ENCODE measurements at regions not wholly inside any gene's neighbourhood (a gene's known extent, or its start where the extent isn't known, plus 50 kb on each side); places are given as distances from the start of the nearest gene placed in this dataset.

DNA sequence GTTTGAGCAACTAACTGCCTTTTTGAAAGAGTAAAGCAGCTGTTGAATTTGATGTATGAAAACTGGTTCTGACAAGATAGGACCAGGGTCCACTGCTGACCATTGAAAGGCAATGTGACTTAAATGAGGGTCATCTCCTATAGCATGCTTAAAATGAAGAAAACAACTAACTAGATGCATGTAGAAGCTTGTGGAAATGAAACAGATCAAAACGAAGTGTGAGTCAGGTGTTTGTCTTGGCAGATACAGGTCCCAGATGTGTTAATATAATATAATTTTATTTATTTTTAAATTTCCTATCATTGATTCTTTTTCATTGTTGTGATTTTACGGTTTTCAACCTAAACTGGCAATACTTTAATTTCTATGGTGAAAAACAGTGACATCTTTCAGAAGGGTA, 83.6 kb downstream of the ATOH1 start:
- TF ChIP-seq ZFX (IDR thresholded peaks at IDR 0.05): no peak
- TF ChIP-seq CTCF (IDR thresholded peaks at IDR 0.05 in 2 of 3, conservative IDR thresholded peaks at IDR 0.05 in 1 of 3; ENCODE audit: borderline replicate concordance in 1 of 3, insufficient read depth in 1 of 3, low read depth in 2 of 3, low read length in 2 of 3): no peak
- TF ChIP-seq POLR2AphosphoS5 (IDR thresholded peaks at IDR 0.05; ENCODE audit: low read depth, low read length): no peak
- no peak for TF ChIP-seq RAD21 (IDR thresholded peaks at IDR 0.05; ENCODE audit: low read depth)
- no peak for TF ChIP-seq ZNF274 (IDR thresholded peaks at IDR 0.05; ENCODE audit: low read depth, low read length)
- TF ChIP-seq EZH2phosphoT487 (IDR thresholded peaks at IDR 0.05; ENCODE audit: borderline replicate concordance): no peak
- TF ChIP-seq, protein P1, sequence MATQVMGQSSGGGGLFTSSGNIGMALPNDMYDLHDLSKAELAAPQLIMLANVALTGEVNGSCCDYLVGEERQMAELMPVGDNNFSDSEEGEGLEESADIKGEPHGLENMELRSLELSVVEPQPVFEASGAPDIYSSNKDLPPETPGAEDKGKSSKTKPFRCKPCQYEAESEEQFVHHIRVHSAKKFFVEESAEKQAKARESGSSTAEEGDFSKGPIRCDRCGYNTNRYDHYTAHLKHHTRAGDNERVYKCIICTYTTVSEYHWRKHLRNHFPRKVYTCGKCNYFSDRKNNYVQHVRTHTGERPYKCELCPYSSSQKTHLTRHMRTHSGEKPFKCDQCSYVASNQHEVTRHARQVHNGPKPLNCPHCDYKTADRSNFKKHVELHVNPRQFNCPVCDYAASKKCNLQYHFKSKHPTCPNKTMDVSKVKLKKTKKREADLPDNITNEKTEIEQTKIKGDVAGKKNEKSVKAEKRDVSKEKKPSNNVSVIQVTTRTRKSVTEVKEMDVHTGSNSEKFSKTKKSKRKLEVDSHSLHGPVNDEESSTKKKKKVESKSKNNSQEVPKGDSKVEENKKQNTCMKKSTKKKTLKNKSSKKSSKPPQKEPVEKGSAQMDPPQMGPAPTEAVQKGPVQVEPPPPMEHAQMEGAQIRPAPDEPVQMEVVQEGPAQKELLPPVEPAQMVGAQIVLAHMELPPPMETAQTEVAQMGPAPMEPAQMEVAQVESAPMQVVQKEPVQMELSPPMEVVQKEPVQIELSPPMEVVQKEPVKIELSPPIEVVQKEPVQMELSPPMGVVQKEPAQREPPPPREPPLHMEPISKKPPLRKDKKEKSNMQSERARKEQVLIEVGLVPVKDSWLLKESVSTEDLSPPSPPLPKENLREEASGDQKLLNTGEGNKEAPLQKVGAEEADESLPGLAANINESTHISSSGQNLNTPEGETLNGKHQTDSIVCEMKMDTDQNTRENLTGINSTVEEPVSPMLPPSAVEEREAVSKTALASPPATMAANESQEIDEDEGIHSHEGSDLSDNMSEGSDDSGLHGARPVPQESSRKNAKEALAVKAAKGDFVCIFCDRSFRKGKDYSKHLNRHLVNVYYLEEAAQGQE (IDR thresholded peaks at IDR 0.05; ENCODE audit: low read depth): no peak
- no peak for TF ChIP-seq SRF (IDR thresholded peaks at IDR 0.05; ENCODE audit: low read depth)

Measured in HCT116 (cell line).